SKM-1 (cell line): ENCODE measurements at regions not wholly inside any gene's neighbourhood (a gene's known extent, or its start where the extent isn't known, plus 50 kb on each side); places are given as distances from the start of the nearest gene placed in this dataset.

ENCODE experiments used
- DNase-seq: peaks from one replicate; lab custom pipeline; 2025; ENCODE audit not compliant: unreplicated experiment; lab: John Stamatoyannopoulos, UW

- DNase-seq, result no peak
Observed at GRCh38 chr2:9771481-9772017, 71.7 kb upstream of the TAF1B start.

GRCh38 chr2:9772035-9772998 is 71.0 kb upstream of the TAF1B start:
- DNase-seq, result no peak

- no peak for DNase-seq
Observed at GRCh38 chr2:9772999-9773902, 70.0 kb upstream of the TAF1B start.

- DNase-seq, result no peak
Observed at GRCh38 chr2:9773903-9774239, 69.4 kb upstream of the TAF1B start.

- no peak for DNase-seq
Observed at GRCh38 chr2:9774266-9774665, 69.0 kb upstream of the TAF1B start.

- DNase-seq, result no peak
Observed at GRCh38 chr2:9775351-9775750, 67.9 kb upstream of the TAF1B start.

- DNase-seq, result no peak
Observed at GRCh38 chr2:9775999-9776712, 67.1 kb upstream of the TAF1B start.

GRCh38 chr2:9777081-9777480 is 66.2 kb upstream of the TAF1B start:
- no peak for DNase-seq

- DNase-seq, result no peak
Observed at GRCh38 chr2:9778012-9778411, 65.3 kb upstream of the TAF1B start.

GRCh38 chr2:9778471-9779316 is 64.6 kb upstream of the TAF1B start:
- DNase-seq, result no peak

- no peak for DNase-seq
Observed at GRCh38 chr2:9779596-9780264, 63.5 kb upstream of the TAF1B start.

- no peak for DNase-seq
Observed at GRCh38 chr2:9780368-9781130, 62.7 kb upstream of the TAF1B start.

GRCh38 chr2:9781252-9781651 is 62.0 kb upstream of the TAF1B start:
- DNase-seq, result no peak

- no peak for DNase-seq
Observed at GRCh38 chr2:9782197-9782719, 61.0 kb upstream of the TAF1B start.

- DNase-seq, result no peak
Observed at GRCh38 chr2:9789371-9789770, 53.9 kb upstream of the TAF1B start.

GRCh38 chr2:9790702-9791225 is 52.5 kb upstream of the TAF1B start:
- DNase-seq, result no peak

- no peak for DNase-seq
Observed at GRCh38 chr2:9791711-9792110, 51.6 kb upstream of the TAF1B start.

GRCh38 chr2:9793156-9793917 is 49.9 kb upstream of the TAF1B start:
- no peak for DNase-seq
